GM12875 (cell line): ENCODE measurements at regions not wholly inside any gene's neighbourhood (a gene's known extent, or its start where the extent isn't known, plus 50 kb on each side); places are given as distances from the start of the nearest gene placed in this dataset.
"Not testable (repeated sequence)": the region's sequence is repeated elsewhere in the genome, so short reads cannot be mapped to it uniquely, and the experiment has no call there.

Experiments used
- H3K4me3 ChIP-seq: one replicate; pipeline ENCODE4 v1.5.1; 2011; ENCODE audit warnings: low read depth, low read length, control low read depth
- TF ChIP-seq, protein P1 (sequence below): IDR thresholded peaks from 2 replicates; pipeline ENCODE4 v1.5.1; 2011; ENCODE audit warnings: low read depth, mild to moderate bottlenecking, control low read depth, inconsistent platforms, low read length, moderate library complexity, borderline replicate concordance; ENCODE audit not compliant: insufficient read depth

DNA sequence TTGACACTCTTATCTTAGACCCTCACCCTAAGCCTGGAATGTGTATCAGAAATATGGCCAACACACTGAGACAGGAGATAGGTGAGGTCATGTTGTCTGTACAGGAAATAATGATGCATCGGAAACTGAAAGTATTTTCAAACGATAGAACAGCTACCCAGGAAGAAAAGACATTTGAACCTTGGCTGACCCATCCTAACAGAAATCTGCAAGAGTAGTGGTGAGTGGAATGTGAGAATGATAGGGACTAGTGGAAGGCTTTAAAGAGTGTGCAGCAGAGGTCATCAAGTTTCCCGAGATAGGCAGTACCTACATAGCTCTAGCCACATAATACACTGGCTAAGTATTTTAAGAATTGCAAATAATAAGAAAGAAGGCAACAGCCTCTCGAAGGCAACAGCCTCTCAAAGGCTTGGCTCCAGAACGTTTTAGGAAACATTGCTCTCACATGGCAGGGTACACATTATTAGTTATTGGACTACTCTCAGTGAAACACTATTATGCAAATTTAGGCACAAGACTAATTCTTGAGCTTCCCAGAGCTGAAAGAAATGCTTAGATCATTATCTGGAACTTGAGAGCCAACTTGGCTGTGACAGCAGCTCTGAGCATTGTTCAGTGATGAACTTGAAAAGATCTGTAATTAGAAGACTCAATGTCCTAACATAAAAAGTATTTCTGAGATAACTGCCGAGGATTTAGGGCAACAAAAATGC lies 133.1 kb upstream of the FBXL7 start:
- H3K4me3 ChIP-seq, result no peak overlapping the region
- TF ChIP-seq, protein P1, sequence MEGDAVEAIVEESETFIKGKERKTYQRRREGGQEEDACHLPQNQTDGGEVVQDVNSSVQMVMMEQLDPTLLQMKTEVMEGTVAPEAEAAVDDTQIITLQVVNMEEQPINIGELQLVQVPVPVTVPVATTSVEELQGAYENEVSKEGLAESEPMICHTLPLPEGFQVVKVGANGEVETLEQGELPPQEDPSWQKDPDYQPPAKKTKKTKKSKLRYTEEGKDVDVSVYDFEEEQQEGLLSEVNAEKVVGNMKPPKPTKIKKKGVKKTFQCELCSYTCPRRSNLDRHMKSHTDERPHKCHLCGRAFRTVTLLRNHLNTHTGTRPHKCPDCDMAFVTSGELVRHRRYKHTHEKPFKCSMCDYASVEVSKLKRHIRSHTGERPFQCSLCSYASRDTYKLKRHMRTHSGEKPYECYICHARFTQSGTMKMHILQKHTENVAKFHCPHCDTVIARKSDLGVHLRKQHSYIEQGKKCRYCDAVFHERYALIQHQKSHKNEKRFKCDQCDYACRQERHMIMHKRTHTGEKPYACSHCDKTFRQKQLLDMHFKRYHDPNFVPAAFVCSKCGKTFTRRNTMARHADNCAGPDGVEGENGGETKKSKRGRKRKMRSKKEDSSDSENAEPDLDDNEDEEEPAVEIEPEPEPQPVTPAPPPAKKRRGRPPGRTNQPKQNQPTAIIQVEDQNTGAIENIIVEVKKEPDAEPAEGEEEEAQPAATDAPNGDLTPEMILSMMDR, result no peak

DNA sequence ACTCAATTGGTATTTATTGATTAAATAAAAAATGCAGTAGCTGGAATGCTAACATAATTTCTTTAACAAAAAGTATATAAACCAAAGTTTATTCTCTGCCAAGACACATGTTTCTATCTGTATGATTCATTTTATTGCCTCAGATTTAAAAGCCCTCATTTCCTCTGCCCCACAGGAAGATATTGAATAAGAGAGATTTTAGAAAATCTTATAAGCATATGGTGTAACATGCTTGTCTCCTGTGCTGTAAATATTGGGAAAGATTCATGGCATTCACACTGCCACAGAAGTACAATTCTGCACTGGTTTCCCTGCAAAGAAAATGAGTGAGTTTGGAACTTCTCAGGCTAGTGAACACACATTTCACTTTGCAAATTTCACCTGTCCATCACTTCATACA lies 134.9 kb upstream of the FBXL7 start:
- H3K4me3 ChIP-seq, result no peak overlapping the region
- TF ChIP-seq, protein P1, result no peak

DNA sequence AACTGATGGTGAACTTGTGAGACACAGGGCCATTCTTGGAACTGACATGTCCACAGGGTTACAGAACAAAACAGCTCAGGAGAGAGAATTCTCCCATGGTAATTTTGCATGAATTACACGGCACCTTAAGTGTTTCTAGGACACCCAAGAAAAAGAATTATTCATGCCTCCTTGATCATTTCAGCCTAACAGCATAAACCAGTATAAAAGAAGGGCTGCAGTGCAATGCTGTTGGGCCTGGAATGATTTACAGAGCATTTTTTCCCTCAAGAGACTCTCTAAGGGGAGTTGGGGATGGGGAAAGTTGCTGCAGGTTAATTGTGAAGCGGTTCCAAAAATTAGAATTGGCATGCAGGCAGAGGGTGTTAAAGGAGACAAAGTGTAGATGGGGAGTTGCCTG lies 136.4 kb upstream of the FBXL7 start:
- TF ChIP-seq, protein P1, result no peak
- H3K4me3 ChIP-seq, result no peak overlapping the region

DNA sequence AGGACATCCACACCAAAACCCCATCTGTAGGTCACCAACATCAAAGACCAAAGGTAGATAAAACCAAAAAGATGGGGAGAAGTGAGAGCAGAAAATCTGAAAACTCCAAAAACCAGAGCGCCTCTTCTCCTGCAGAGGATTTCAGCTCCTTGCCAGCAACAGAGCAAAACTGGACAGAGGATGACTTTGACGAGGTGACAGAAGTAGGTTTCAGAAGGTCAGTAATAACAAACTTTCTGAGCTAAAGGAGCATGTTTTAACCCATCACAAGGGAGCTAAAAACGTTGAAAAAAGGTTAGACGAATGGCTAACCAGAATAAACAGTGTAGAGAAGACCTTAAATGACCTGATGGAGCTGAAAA lies 142.9 kb upstream of the FBXL7 start:
- not testable (repeated sequence) for H3K4me3 ChIP-seq

DNA sequence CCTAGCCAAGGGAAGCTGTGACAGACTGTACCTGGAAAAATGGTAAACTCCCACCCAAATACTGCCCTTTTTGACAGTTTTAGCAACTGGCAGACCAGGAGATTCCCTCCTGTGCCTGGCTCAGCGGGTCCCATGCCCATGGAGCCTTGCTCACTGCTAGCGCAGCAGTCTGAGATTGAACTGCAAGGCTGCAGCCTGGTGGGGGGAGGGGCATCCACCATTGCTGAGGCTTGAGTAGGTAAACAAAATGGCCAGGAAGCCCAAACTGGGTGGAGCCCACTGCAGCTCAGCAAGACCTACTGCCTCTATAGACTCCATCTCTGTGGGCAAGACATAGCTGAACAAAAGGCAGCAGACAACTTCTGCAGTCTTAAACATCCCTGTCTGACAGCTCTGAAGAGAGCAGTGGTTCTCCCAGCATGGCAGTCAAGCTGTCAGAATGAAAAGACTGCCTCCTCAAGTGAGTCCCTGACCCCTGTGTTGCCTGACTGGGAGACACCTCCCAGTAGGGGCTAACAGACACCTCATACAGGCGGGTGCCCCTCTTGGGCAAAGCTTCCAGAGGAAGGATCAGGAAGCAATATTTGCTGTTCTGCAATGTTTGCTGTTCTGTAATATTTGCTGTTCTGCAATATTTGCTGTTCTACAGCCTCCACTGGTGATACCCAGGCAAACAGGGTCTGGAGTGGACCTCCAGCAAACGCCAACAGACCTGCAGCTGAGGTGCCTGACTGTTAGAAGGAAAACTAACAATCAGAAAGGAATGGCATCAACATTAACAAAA lies 143.5 kb upstream of the FBXL7 start:
- not testable (repeated sequence) for H3K4me3 ChIP-seq

DNA sequence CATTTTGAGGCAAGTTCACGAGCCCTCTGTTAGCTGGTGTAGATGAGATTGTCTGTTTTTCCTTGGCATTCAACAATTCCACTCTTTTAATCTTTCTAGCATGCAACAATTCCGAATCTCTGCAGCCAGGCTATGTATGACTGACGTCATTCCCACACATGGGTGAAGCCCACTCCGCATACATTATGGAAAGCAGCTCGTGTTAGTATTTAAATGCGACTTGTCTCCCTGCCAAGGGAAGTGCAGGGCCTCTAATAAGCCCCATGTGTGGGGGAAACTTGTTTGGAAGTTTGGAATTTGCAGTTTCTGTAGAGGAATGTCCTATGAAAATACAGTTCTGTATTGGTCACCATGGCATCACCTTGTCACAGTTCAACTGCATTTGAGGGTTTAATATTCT lies 146.0 kb upstream of the FBXL7 start:
- TF ChIP-seq, protein P1, result no peak

DNA sequence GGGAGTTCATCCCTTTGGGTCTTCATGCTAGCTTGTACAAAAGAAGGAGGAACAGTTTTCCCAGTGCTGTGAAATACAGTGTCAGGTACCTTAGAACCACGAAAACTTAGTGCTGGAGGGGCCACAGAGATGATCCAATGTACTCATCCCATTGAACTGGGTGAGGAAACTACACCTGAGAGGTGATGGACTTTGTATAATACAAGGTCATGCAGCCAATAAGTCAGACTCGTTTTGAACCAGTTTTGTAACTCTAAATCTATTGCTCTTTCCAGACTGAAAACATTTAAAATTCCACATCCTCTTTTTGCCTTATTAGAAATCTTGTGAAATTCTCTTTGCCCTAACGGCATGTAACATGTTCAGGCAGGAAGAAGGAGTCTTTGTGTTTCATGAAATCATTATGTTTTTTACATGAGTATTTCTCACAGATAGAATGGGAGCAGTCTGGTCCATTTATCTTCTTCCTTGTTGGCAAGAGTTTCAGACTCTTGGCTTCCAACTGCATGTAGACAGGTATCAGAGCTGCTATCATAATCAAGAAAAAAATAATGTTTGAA lies 146.8 kb upstream of the FBXL7 start:
- TF ChIP-seq, protein P1, result no peak

More for the DNA sequence above, 146.0 kb upstream of the FBXL7 start:
- no peak overlapping the region for H3K4me3 ChIP-seq

DNA sequence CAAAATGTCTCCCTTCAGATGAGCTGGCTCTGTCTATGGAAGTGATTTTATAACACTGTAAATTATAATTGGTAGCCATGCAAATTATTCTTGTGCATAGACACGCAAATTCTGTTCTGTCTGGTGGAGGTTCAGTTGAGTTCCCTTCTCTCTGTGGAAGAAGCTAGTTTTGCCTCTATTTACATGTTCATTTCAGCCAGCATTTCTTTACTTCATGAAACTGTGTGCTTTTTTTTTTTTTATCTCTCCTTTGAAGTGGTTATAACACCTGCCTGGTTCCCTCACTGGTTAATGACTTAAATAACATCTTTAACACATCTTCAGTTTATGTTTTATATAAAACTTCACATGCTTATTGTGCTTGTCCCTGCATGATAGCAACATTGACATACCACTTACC lies 149.4 kb upstream of the FBXL7 start:
- TF ChIP-seq, protein P1, result no peak

More for the DNA sequence above, 146.8 kb upstream of the FBXL7 start:
- no peak overlapping the region for H3K4me3 ChIP-seq

More for the DNA sequence above, 149.4 kb upstream of the FBXL7 start:
- H3K4me3 ChIP-seq, result no peak overlapping the region
